Colonic mucosa (tissue), 4 donors: ENCODE measurements at regions not wholly inside any gene's neighbourhood (a gene's known extent, or its start where the extent isn't known, plus 50 kb on each side); places are given as distances from the start of the nearest gene placed in this dataset.
A peak's percentile ranks its signal among the peaks of the same experiment; 100 is the strongest.

Source experiments
- DNase-seq: peaks from one replicate; pipeline ENCODE4 v3.0.0-alpha.2; 2020
- H3K27ac ChIP-seq: fragments of 200-600 bp; one replicate; pipeline ENCODE4 v1.8.0; 2021
- H3K27me3 ChIP-seq: fragments of 200-600 bp; one replicate; pipeline ENCODE4 v1.8.0; 2021
- H3K36me3 ChIP-seq: fragments of 200-600 bp; one replicate; pipeline ENCODE4 v1.8.0; 2021
- H3K4me1 ChIP-seq: fragments of 200-600 bp; one replicate; pipeline ENCODE4 v1.8.0; 2021; ENCODE audit warnings: mild to moderate bottlenecking
- H3K4me3 ChIP-seq: fragments of 200-600 bp; one replicate; pipeline ENCODE4 v1.8.0; 2021
- H3K9ac ChIP-seq, 2 donors: one replicate each; pipeline ENCODE4 v1.7.0; 2013; ENCODE audit warnings: control low read depth in 2 of 2, low read depth in 2 of 2, low read length in 2 of 2
- H3K9me3 ChIP-seq: fragments of 200-600 bp; one replicate; pipeline ENCODE4 v1.8.0; 2021
- intact Hi-C: fragments of 100-400 bp; cut with DNase I; formaldehyde crosslinking; loops from one replicate; pipeline ENCODE4 v1.14.1; 2022
- TF ChIP-seq, protein P1 (sequence below): fragments of 200-600 bp; IDR thresholded peaks from one replicate; pipeline ENCODE4 v1.8.0; 2022; ENCODE audit warnings: antibody characterized with exemption, mild to moderate bottlenecking
- donor health status: healthy.
- donor health status: DM: no; HTN: no; CAD: no.
- donor health status: DM: no; HTN: no; CAD: no.

- no peaks in the 10 kb centered on the region for H3K9me3 ChIP-seq
- no peaks in the 10 kb centered on the region for H3K4me1 ChIP-seq
- H3K9ac ChIP-seq: no peak overlapping the region
- H3K4me3 ChIP-seq: no peak overlapping the region
- H3K27ac ChIP-seq: no peak overlapping the region
- H3K36me3 ChIP-seq: no peaks in the 10 kb centered on the region
- intact Hi-C loops: no loop called here
- DNase-seq: no peak
- no peaks in the 10 kb centered on the region for H3K27me3 ChIP-seq
- TF ChIP-seq, protein P1, sequence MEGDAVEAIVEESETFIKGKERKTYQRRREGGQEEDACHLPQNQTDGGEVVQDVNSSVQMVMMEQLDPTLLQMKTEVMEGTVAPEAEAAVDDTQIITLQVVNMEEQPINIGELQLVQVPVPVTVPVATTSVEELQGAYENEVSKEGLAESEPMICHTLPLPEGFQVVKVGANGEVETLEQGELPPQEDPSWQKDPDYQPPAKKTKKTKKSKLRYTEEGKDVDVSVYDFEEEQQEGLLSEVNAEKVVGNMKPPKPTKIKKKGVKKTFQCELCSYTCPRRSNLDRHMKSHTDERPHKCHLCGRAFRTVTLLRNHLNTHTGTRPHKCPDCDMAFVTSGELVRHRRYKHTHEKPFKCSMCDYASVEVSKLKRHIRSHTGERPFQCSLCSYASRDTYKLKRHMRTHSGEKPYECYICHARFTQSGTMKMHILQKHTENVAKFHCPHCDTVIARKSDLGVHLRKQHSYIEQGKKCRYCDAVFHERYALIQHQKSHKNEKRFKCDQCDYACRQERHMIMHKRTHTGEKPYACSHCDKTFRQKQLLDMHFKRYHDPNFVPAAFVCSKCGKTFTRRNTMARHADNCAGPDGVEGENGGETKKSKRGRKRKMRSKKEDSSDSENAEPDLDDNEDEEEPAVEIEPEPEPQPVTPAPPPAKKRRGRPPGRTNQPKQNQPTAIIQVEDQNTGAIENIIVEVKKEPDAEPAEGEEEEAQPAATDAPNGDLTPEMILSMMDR: no peak
Measured at GRCh38 chr5:88610586-88610985, 272.4 kb downstream of the MEF2C start.

- H3K4me1 ChIP-seq: no peaks in the 10 kb centered on the region
- no peak overlapping the region for H3K9ac ChIP-seq
- H3K4me3 ChIP-seq: no peak overlapping the region
- H3K27me3 ChIP-seq: no peaks in the 10 kb centered on the region
- H3K9me3 ChIP-seq: no peaks in the 10 kb centered on the region
- no peaks in the 10 kb centered on the region for H3K36me3 ChIP-seq
- intact Hi-C loops: no loop called here
- H3K27ac ChIP-seq: no peak overlapping the region
- no peak for DNase-seq
- TF ChIP-seq, protein P1: no peak
Measured at GRCh38 chr5:88607492-88607891, 275.5 kb downstream of the MEF2C start.

- H3K9me3 ChIP-seq: no peaks in the 10 kb centered on the region
- no peak overlapping the region for H3K27ac ChIP-seq
- H3K9ac ChIP-seq: no peak overlapping the region
- no peaks in the 10 kb centered on the region for H3K27me3 ChIP-seq
- intact Hi-C loops: no loop called here
- no peaks in the 10 kb centered on the region for H3K4me1 ChIP-seq
- H3K36me3 ChIP-seq: no peaks in the 10 kb centered on the region
- no peak for DNase-seq
- no peak overlapping the region for H3K4me3 ChIP-seq
- TF ChIP-seq, protein P1: no peak
Measured at GRCh38 chr5:88606626-88607025, 276.4 kb downstream of the MEF2C start.

- Histone ChIP-seq H3K4me3 (no peak overlapping the region), H3K27me3 (no peaks in the 10 kb centered on the region), H3K27ac (no peak overlapping the region), H3K9ac (no peak overlapping the region), H3K9me3 (no peaks in the 10 kb centered on the region), H3K4me1 (no peaks in the 10 kb centered on the region), H3K36me3 (no peaks in the 10 kb centered on the region)
- TF ChIP-seq, protein P1: no peak
- intact Hi-C loops: no loop called here
- no peak for DNase-seq
Measured at GRCh38 chr5:88606173-88606572, 276.8 kb downstream of the MEF2C start.

- Histone ChIP-seq H3K4me3 (no peak overlapping the region), H3K9ac (no peak overlapping the region), H3K36me3 (no peaks in the 10 kb centered on the region), H3K4me1 (no peaks in the 10 kb centered on the region), H3K27me3 (no peaks in the 10 kb centered on the region), H3K9me3 (no peaks in the 10 kb centered on the region), H3K27ac (no peak overlapping the region)
- TF ChIP-seq, protein P1: peak; percentile 35
- intact Hi-C loops: no loop called here
- peak; percentile 27 for DNase-seq
Measured at GRCh38 chr5:88602584-88602983, 280.4 kb downstream of the MEF2C start.

DNA sequence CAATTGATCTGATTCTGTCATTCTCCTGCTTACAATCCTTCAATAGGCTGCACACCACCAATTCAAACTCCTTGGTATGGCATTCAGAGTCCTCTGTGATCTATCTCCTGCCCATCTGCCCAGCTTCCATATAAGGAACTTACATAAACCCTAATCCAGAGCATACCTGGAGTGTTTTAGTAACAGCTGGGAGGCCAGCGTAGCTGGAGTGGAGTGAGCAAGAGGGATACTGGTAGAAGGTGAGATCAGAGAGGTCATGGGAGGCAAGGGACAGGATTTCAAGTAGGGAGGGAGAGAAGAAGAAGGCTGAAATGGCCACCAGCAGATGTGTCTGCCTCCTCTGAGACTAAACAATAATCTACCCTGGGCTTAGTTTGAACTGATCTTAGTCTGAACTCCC lies 288.5 kb downstream of the MEF2C start:
- H3K4me1 ChIP-seq: no peaks in the 10 kb centered on the region

More for the DNA sequence above, 288.5 kb downstream of the MEF2C start:
- TF ChIP-seq, protein P1: no peak
- H3K27me3 ChIP-seq: no peaks in the 10 kb centered on the region
- no peaks in the 10 kb centered on the region for H3K36me3 ChIP-seq
- no peaks in the 10 kb centered on the region for H3K9me3 ChIP-seq
- DNase-seq: no peak
- intact Hi-C loops: no loop called here
- no peak overlapping the region for H3K4me3 ChIP-seq
- no peak overlapping the region for H3K9ac ChIP-seq
- H3K27ac ChIP-seq: no peak overlapping the region
